ENCODE measurements at regions not wholly inside any gene's neighbourhood (a gene's known extent, or its start where the extent isn't known, plus 50 kb on each side); places are given as distances from the start of the nearest gene placed in this dataset.

DNA sequence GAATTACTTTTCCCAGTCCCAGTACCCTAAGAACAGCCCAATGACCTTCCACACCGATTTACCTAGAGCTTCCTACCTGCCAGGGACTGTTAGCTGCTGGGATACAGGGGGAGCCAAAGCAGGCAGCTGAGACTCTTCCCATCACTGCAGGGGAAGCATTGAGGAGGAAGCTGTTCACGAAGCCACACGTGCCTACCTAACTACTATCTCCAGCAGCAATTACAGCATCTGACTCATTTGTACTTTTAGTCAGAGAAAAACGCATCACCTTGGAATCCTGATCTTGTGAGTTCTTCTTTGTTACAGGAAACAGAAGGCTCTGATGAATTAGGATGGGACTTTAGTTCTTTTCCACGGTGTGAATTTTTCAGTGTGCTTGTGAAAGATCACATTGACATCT is 113.7 kb upstream of the DHX40 start:
- no peak for DNase-seq

DNA sequence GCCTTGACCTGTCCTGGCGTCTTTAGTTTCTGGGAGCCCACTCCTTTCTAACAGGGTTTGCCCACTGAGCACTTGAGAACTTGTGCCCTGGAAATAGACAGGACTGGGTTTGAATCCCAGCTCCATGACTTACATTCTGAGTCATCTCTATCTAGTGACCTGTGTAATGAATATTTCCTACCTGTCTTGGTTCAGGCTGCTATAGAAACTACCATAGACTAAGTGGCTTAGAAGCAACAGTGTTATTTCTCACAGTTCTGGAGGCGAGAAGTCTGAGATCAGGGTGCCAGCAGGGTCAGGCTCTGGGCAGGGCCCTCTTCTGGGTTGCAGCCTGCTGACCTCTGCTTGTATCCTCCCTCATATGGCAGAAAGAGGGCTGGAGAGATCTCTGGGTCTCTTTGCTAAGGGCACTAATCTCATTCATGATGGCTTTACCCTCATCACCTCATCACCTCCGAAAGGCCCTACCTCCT is 110.7 kb upstream of the DHX40 start:
- DNase-seq = no peak

- no peak for DNase-seq
Observed at GRCh38 chr17:59456428-59456827, 109.0 kb upstream of the DHX40 start.

- no peak for DNase-seq
Observed at GRCh38 chr17:59456923-59457615, 108.3 kb upstream of the DHX40 start.

GRCh38 chr17:59462385-59462784 is 103.0 kb upstream of the DHX40 start:
- DNase-seq = no peak

DNA sequence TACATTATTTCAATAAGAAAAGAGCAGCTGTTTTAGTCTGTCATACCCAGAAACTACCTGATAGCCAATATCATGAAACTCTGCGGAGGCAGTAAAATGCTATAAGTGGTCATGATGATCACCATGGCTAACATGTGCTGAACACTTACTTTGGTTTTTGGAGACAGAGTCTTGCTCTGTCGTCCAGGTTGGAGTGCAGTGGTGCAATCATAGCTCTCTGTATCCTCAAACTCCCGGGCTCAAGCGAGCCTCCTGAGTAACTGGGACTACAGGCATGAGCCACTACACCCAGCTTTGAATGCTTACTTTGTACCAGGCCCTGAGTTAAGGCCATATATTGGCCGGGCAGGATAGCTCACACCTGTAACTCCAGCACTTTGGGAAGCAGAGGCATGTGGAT is 101.2 kb upstream of the DHX40 start:
- no peak for DNase-seq

DNA sequence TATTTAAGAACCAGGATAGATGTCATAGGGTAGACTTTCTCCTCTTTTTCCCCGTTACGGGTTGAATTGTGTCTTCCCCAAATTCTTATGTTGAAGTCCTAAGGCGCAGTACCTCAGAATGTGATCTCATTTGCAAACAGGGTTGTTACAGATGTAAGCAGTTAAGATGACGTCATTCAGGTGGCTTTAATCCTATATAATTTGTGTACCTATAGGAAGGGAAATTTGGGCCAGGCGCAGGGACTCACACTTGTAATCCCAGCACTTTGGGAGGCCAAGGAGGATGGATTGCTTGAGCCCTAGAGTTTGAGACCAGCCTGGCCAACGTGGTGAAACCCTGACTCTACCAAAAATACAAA is 99.5 kb upstream of the DHX40 start:
- DNase-seq = no peak

- no peak for DNase-seq
Observed at GRCh38 chr17:59466946-59467801, 98.2 kb upstream of the DHX40 start.

DNA sequence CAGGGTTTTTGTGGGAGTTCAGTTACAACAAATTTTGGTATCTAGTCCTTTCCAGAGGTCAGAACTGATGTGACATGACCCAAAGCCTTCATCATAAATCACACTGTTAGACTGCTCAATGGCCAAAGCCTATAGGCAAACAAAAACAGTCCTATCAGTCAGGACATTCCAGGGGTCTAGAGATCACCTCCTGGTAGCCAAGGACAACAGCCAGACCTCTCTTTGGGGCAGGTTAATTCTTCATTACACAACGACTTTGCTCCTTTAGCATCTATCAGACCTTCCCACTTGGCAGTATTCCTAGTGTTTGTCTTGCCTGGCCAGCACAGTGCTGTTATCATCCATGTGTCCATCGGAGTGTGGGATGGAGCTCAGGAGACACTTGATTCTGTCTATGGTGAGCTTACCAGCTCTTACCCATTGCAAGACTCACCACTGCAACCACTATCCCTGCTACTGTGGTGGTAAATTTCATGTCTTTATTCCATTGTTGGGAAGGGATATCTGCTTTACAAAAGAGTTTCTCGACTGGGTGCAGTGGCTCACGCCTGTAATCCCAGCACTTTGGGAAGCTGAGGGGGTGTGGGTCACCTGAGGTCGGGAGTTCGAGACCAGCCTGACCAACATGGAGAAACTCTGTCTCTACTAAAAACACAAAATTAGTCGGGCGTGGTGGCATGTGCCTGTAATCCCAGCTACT is 95.5 kb upstream of the DHX40 start:
- DNase-seq = no peak

- no peak for DNase-seq
Observed at GRCh38 chr17:59470624-59471297, 94.6 kb upstream of the DHX40 start.

- no peak for DNase-seq
Observed at GRCh38 chr17:59476413-59476812, 89.0 kb upstream of the DHX40 start.

GRCh38 chr17:59479141-59479540 is 86.3 kb upstream of the DHX40 start:
- DNase-seq = no peak

- DNase-seq = peak; percentile 23
Observed at GRCh38 chr17:59483860-59484259, 81.5 kb upstream of the DHX40 start.

DNA sequence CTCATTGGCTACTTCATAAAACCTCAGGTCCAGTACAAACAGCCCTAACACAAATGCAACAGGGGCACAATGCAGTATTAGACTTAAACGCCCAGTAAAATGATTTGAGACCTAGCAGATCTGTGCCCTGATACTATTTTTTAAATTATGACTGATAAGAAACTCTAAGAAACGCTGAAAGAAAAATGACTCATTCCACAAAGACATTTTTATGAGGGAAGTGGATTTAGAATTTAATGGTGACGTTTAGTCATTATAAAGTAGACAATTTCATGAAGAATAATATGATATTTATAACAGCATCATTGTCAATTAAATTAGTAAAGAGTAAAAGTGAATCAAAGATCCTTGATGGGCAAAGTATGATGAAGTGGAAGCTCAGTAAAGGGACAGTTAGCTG is 80.4 kb upstream of the DHX40 start:
- no peak for DNase-seq

GRCh38 chr17:59485946-59486345 is 79.5 kb upstream of the DHX40 start:
- DNase-seq = no peak

DNA sequence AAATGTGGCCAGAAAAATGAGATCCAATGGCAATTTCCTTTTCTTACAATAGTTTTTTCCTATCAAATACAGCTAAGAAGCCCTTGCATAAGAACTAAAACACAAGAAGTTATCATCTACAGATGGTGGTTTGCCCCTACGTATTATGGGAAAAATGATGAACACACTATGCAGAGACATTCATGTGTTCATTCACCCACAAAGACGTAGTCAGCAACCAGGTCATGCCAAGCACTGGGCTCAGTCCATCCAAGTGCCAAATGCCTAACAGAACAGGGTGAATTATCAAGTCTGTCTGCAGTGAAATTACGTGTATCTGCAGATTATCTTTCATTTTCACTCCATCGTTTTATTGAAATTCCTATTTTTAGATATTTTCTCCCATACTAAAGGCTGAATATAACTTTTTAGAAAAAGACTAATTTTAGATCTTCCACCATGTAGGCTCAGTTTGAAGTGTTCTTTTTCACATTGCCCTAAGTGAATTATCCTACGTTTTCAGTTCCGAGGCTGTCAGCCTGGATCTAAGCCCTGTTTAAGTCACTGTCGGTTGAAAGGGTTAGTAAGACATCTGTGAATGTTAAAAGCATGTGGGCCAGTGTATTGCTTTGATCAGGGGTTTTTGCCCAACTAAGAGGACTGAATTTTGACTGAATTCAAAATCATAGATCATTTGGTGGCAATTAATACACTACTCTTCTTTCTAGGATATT is 78.1 kb upstream of the DHX40 start:
- DNase-seq = no peak

DNA sequence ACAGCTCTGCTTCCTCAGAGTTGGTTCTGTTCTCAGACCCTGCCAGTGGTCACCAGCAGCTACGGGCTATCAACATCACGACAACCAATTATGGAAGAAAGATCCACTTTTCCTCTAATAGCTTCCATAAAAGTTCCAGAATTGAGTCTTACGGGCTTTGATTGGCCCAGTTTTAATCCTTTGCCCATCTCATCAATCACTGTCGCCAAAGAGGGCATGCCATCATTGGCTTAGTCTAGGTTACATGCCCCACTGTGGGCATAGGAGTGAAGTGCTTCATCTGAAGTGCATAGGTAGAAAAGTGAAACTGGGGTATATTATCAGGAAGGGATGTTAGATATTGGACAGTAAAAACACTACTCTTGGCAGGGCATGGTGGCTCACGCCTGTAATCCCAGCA is 76.6 kb upstream of the DHX40 start:
- no peak for DNase-seq

DNA sequence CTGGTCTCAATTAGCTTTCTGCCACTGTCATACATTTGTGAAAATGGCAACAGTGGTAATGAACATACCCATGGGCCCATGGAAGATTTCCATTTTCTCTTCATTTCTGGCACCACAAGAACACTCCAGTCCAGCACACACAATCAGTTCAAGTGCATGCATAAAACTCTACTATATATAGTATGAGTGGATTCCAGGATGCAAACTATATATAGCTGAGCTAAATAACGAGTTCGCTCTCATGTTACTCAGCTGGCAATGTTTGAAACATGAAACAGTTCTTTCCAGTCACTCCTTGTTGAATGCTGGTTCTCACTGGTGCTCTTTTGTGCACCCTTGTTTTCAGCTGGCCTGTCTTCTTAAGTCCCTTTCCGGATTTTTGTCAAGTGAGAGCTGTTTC is 75.2 kb upstream of the DHX40 start:
- no peak for DNase-seq

DNA sequence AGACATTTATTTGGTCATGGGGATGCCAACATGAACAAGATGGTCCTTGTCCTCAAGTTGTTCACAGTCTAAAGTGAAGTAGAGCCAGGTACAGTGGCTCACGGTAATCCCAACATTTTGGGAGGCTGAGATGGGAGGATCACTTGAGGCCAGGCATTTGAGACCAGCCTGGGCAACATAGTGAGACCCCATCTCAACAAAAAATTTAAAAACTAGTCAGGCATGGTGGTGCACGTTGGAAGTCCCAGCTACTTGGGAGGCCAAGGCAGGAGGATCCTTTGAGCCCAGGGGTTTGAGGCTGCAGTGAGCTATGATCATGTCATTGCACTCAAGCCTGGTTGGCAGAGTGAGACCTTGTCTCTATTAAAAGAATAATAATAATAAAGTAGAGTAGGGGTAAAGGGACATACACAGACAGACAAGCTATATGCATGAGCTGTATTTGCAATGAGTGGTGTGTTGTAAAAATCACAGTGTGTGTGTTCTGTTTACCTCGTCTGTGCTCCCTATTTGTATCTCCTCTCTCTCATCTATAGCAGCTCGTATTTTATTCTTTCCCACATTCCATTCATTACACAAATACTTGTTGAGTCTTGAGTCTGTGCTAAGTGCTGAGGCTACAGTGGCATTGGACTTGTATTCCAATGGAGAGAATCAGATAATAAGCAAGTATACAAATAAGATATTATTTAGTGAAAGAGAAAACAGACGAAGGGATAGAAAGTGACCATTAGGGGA is 73.9 kb upstream of the DHX40 start:
- no peak for DNase-seq

GRCh38 chr17:59492091-59492451 is 73.3 kb upstream of the DHX40 start:
- no peak for DNase-seq

DNA sequence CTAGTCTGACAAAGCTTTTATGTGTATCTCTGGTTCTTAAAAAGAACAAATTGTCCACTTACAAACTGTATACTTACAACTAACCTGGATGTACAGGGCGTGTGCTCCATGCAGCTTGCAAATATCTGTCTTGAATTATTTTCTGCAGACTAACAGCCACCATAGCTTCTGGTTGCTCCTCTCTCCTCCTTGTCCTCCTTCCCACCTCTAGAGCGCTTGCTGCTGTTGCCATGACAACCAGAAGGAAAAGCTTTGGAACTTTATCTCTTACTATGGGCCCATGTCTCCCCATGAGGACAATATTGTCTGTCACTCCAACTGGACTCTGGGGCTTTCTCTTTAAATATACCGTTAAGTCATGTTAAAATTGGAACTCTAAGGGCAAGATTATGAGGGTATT is 71.5 kb upstream of the DHX40 start:
- no peak for DNase-seq

Data from activated CD4-positive, alpha-beta T cell treated with anti-CD3 and anti-CD28 coated beads, Interleukin-10, Interleukin-2, amounts not matched to agents 100 ng/mL and 50 ng/mL, durations not matched to agents 16 hours and 8 hours (primary cell).